Right lobe of liver (tissue), 6 donors: ENCODE measurements at regions not wholly inside any gene's neighbourhood (a gene's known extent, or its start where the extent isn't known, plus 50 kb on each side); places are given as distances from the start of the nearest gene placed in this dataset.

Experiments used
- ATAC-seq, 4 donors: fragments of 200-7000 bp; cut with Tn5 transposase; one replicate each; pipeline ENCODE4 v1.9.1; 2020; ENCODE audit warnings: mild to moderate bottlenecking in 4 of 4, moderate library complexity in 4 of 4
- DNase-seq, 3 donors: peaks; one replicate each; pipeline ENCODE4 v3.0.0-alpha.2; 2020
- H3K27ac ChIP-seq, 3 donors: fragments of 200-600 bp; one replicate each; pipeline ENCODE4 v1.8.0; 2022
- H3K27me3 ChIP-seq, 2 donors: fragments of 200-600 bp; one replicate each; pipeline ENCODE4 v1.8.0; 2022
- H3K36me3 ChIP-seq, 4 donors: fragments of 200-600 bp; sonication (generic) in 1 of 4; one replicate each; pipeline versions ENCODE4 v1.5.1 to v1.8.0; 2017 to 2022; ENCODE audit warnings: control low read depth in 1 of 4
- H3K4me1 ChIP-seq, 4 donors: fragments of 200-600 bp; sonication (generic) in 1 of 4; one replicate each; pipeline versions ENCODE4 v1.5.1 to v1.8.0; 2017 to 2022; ENCODE audit warnings: control low read depth in 1 of 4
- H3K4me3 ChIP-seq, 3 donors: fragments of 200-600 bp; one replicate each; pipeline ENCODE4 v1.8.0; 2022
- H3K9me3 ChIP-seq, 4 donors: fragments of 200-600 bp; sonication (generic) in 1 of 4; one replicate each; pipeline versions ENCODE4 v1.5.1 to v1.8.0; 2017 to 2022; ENCODE audit warnings: control low read depth in 1 of 4
- CTCF ChIP-seq, 4 donors: fragments of 200-600 bp in 3 of 4; fragments of 450-650 bp in 1 of 4; IDR thresholded peaks; one replicate each; pipeline versions ENCODE4 v1.5.1 to v1.8.0; 2016 to 2022; ENCODE audit warnings: antibody characterized with exemption in 4 of 4, mild to moderate bottlenecking in 2 of 4
- POLR2A ChIP-seq: fragments of 450-650 bp; IDR thresholded peaks from one replicate; pipeline ENCODE4 v1.6.1; 2017; ENCODE audit warnings: antibody characterized with exemption, mild to moderate bottlenecking
- WGBS: methylation state at CpG from one replicate; pipeline ENCODE4 v1.1.6; 2018; ENCODE audit warnings: low coverage, low lambda C conversion rate; ENCODE audit not compliant: insufficient coverage; ENCODE audit errors: missing lambda C conversion rate; 5-methylcytosine and 5-hydroxymethylcytosine counted together
- intact Hi-C, 2 donors: fragments of 100-400 bp; cut with DNase I; formaldehyde crosslinking; loops; one replicate each; pipeline versions ENCODE4 v1.11.2 to v1.14.1; 2022
- donor health status: DM: no; HTN: yes; CAD: no.
- donor health status: DM: no; HTN: no; CAD: no.
- donor health status: DM: no; HTN: no; CAD: no.
- donor health status: DM: no; HTN: yes; CAD: no.
- donor health status: DM: no; HTN: yes; CAD: no.

- ATAC-seq (no peak), DNase-seq (no peak)
- Histone ChIP-seq H3K9me3 (no peaks in the 10 kb centered on the region), H3K4me3 (no peak overlapping the region), H3K36me3 (no peaks in the 10 kb centered on the region), H3K27me3 (no peaks in the 10 kb centered on the region), H3K4me1 (no peaks in the 10 kb centered on the region), H3K27ac (no peak overlapping the region)
- TF ChIP-seq POLR2A = no peak
- TF ChIP-seq CTCF (IDR thresholded peaks at IDR 0.05) = no peak
- 60% methylated on average over 1 of the region's 1 CpG for WGBS
- intact Hi-C loops = no loop called here
Observed at GRCh38 chr11:37647767-37648166, 1049.7 kb upstream of the RAG2 start.

GRCh38 chr11:37643968-37644367, 1045.9 kb upstream of the RAG2 start:
- H3K4me1 ChIP-seq = no peaks in the 10 kb centered on the region
- no peaks in the 10 kb centered on the region for H3K27me3 ChIP-seq
- 35% methylated on average over 2 of the region's 2 CpGs for WGBS
- DNase-seq (no peak), ATAC-seq (no peak)
- no peaks in the 10 kb centered on the region for H3K36me3 ChIP-seq
- no peaks in the 10 kb centered on the region for H3K9me3 ChIP-seq
- H3K4me3 ChIP-seq = no peak overlapping the region
- H3K27ac ChIP-seq = no peak overlapping the region
- intact Hi-C loops = no loop called here
- no peak for TF ChIP-seq POLR2A
- TF ChIP-seq CTCF (IDR thresholded peaks at IDR 0.05) = no peak

DNA sequence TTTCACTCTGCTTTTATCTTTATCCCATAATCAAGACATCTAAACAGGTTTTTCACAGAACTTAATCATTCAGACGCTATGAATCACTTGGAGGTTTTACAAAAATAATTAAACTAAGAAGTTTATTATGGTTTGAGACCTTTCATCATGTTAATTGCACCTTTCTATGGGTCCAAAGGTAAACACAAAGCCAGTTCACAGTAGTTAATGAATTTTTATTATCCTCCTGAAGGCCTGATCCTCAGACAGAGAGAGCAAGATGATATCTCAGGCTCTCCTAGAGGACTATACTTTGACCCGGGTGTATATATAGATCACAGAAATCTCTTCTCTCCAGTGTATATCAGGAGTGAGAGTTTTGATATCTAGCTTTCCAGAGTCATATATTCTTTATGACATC, 1044.3 kb upstream of the RAG2 start:
- intact Hi-C loops = no loop called here
- Histone ChIP-seq H3K36me3 (no peaks in the 10 kb centered on the region), H3K27ac (no peak overlapping the region), H3K9me3 (no peaks in the 10 kb centered on the region), H3K4me1 (no peaks in the 10 kb centered on the region), H3K4me3 (no peak overlapping the region), H3K27me3 (no peaks in the 10 kb centered on the region)
- WGBS = 54% methylated on average over 2 of the region's 2 CpGs
- ATAC-seq (no peak), DNase-seq (no peak)
- TF ChIP-seq CTCF (IDR thresholded peaks at IDR 0.05) (no peak), POLR2A (no peak)

DNA sequence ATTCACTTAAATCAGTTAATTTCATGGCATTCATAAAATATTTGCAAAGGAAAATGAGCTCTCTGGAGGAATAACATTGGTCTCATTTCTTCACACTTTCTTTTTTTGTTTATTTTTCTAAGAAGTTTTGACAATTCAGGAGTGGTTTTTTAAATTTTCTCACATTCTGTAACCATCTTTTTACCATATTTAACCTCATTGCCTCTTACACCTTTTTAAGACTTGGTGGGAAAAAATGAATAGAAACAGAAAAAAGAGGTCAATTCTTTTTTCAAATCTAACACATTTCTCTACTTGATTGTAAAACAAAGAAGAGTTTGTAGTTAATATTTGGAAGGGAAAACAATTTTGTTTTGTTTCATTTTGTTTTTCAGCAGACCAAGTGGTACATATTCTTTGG, 1034.7 kb upstream of the RAG2 start:
- H3K4me1 ChIP-seq = no peaks in the 10 kb centered on the region
- no peak for DNase-seq
- intact Hi-C loops = no loop called here
- ATAC-seq = no peak
- H3K27me3 ChIP-seq = no peaks in the 10 kb centered on the region
- H3K36me3 ChIP-seq = no peaks in the 10 kb centered on the region
- no peak overlapping the region for H3K4me3 ChIP-seq
- TF ChIP-seq POLR2A (no peak), CTCF (IDR thresholded peaks at IDR 0.05) (no peak)
- no peaks in the 10 kb centered on the region for H3K9me3 ChIP-seq
- no peak overlapping the region for H3K27ac ChIP-seq

DNA sequence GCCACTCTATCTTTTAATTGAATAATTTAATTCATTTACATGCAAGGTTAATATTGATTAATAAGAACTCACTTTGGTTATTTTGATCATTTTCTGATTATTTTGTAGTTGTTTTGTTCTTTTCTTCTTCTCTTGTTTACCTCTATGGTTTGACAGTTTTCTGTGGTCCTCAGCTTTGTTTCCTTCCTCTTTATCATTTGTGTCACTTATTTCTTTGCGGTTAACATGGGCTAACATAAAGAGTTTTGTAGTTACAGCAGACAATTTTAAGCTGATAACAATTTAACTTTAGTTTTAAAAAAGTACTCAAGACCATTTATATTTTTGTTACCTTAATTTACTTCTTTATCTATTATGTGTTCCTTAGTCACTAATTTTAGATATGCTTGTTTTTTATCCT, 1032.8 kb upstream of the RAG2 start:
- 17% methylated on average over 1 of the region's 1 CpG for WGBS
- H3K9me3 ChIP-seq = no peaks in the 10 kb centered on the region

More for the DNA sequence above, 1032.8 kb upstream of the RAG2 start:
- Histone ChIP-seq H3K27ac (no peak overlapping the region), H3K4me1 (no peaks in the 10 kb centered on the region), H3K36me3 (no peaks in the 10 kb centered on the region), H3K4me3 (no peak overlapping the region), H3K27me3 (no peaks in the 10 kb centered on the region)
- TF ChIP-seq CTCF (IDR thresholded peaks at IDR 0.05) (no peak), POLR2A (no peak)
- DNase-seq (no peak), ATAC-seq (no peak)
- intact Hi-C loops = no loop called here
